ENCODE measurements at regions not wholly inside any gene's neighbourhood (a gene's known extent, or its start where the extent isn't known, plus 50 kb on each side); places are given as distances from the start of the nearest gene placed in this dataset.

GRCh38 chr2:129464631-129465030, 514.8 kb upstream of the RAB6C start:
- Histone ChIP-seq H3K9me3 (ENCODE audit: control insufficient read depth, low read length) (no peaks in the 10 kb centered on the region), H3K4me1 (ENCODE audit: control insufficient read depth, insufficient read depth, low read length) (no peaks in the 10 kb centered on the region), H3K4me3 (ENCODE audit: insufficient read depth, low read depth, low read length) (no peak overlapping the region), H3K27me3 (ENCODE audit: control insufficient read depth, insufficient read depth, low read length, poor library complexity, severe bottlenecking) (no peaks in the 10 kb centered on the region), H3K27ac (ENCODE audit: insufficient read depth, low read depth, low read length, poor library complexity, severe bottlenecking) (no peak overlapping the region), H3K36me3 (ENCODE audit: control insufficient read depth, insufficient read depth, low read length) (no peaks in the 10 kb centered on the region)
- 79% methylated on average over 6 of the region's 6 CpGs for WGBS, 2 experiments

GRCh38 chr2:129465045-129465444, 514.4 kb upstream of the RAB6C start:
- no peaks in the 10 kb centered on the region for H3K36me3 ChIP-seq (ENCODE audit: control insufficient read depth, insufficient read depth, low read length)
- no peaks in the 10 kb centered on the region for H3K9me3 ChIP-seq (ENCODE audit: control insufficient read depth, low read length)
- H3K4me3 ChIP-seq (ENCODE audit: insufficient read depth, low read depth, low read length), result no peak overlapping the region
- H3K27me3 ChIP-seq (ENCODE audit: control insufficient read depth, insufficient read depth, low read length, poor library complexity, severe bottlenecking), result no peaks in the 10 kb centered on the region
- H3K4me1 ChIP-seq (ENCODE audit: control insufficient read depth, insufficient read depth, low read length), result no peaks in the 10 kb centered on the region
- H3K27ac ChIP-seq (ENCODE audit: insufficient read depth, low read depth, low read length, poor library complexity, severe bottlenecking), result no peak overlapping the region
- WGBS, 2 experiments, result 81 to 89% methylated on average over 11 of the region's 11 CpGs

GRCh38 chr2:129466389-129466788, 513.1 kb upstream of the RAB6C start:
- Histone ChIP-seq H3K27me3 (ENCODE audit: control insufficient read depth, insufficient read depth, low read length, poor library complexity, severe bottlenecking) (no peaks in the 10 kb centered on the region), H3K4me1 (ENCODE audit: control insufficient read depth, insufficient read depth, low read length) (no peaks in the 10 kb centered on the region), H3K9me3 (ENCODE audit: control insufficient read depth, low read length) (no peaks in the 10 kb centered on the region), H3K4me3 (ENCODE audit: insufficient read depth, low read depth, low read length) (no peak overlapping the region), H3K27ac (ENCODE audit: insufficient read depth, low read depth, low read length, poor library complexity, severe bottlenecking) (no peak overlapping the region), H3K36me3 (ENCODE audit: control insufficient read depth, insufficient read depth, low read length) (no peaks in the 10 kb centered on the region)
- 96 to 97% methylated on average over 13 of the region's 13 CpGs for WGBS, 2 experiments

GRCh38 chr2:129467012-129467779, 512.3 kb upstream of the RAB6C start:
- no peaks in the 10 kb centered on the region for H3K27me3 ChIP-seq (ENCODE audit: control insufficient read depth, insufficient read depth, low read length, poor library complexity, severe bottlenecking)
- no peak overlapping the region for H3K27ac ChIP-seq (ENCODE audit: insufficient read depth, low read depth, low read length, poor library complexity, severe bottlenecking)
- 93 to 94% methylated on average over 11 of the region's 11 CpGs for WGBS, 2 experiments
- H3K4me3 ChIP-seq (ENCODE audit: insufficient read depth, low read depth, low read length), result no peak overlapping the region
- H3K36me3 ChIP-seq (ENCODE audit: control insufficient read depth, insufficient read depth, low read length), result no peaks in the 10 kb centered on the region
- no peaks in the 10 kb centered on the region for H3K4me1 ChIP-seq (ENCODE audit: control insufficient read depth, insufficient read depth, low read length)
- H3K9me3 ChIP-seq (ENCODE audit: control insufficient read depth, low read length), result no peaks in the 10 kb centered on the region

- no peak overlapping the region for H3K4me3 ChIP-seq (ENCODE audit: insufficient read depth, low read depth, low read length)
- no peaks in the 10 kb centered on the region for H3K36me3 ChIP-seq (ENCODE audit: control insufficient read depth, insufficient read depth, low read length)
- no peak overlapping the region for H3K27ac ChIP-seq (ENCODE audit: insufficient read depth, low read depth, low read length, poor library complexity, severe bottlenecking)
- 88 to 93% methylated on average over 3 of the region's 3 CpGs for WGBS, 2 experiments
- no peaks in the 10 kb centered on the region for H3K4me1 ChIP-seq (ENCODE audit: control insufficient read depth, insufficient read depth, low read length)
- H3K27me3 ChIP-seq (ENCODE audit: control insufficient read depth, insufficient read depth, low read length, poor library complexity, severe bottlenecking), result no peaks in the 10 kb centered on the region
- H3K9me3 ChIP-seq (ENCODE audit: control insufficient read depth, low read length), result no peaks in the 10 kb centered on the region
Measured at GRCh38 chr2:129467941-129468340, 511.5 kb upstream of the RAB6C start.

GRCh38 chr2:129468879-129469278, 510.6 kb upstream of the RAB6C start:
- Histone ChIP-seq H3K4me3 (ENCODE audit: insufficient read depth, low read depth, low read length) (no peak overlapping the region), H3K9me3 (ENCODE audit: control insufficient read depth, low read length) (no peaks in the 10 kb centered on the region), H3K27ac (ENCODE audit: insufficient read depth, low read depth, low read length, poor library complexity, severe bottlenecking) (no peak overlapping the region), H3K36me3 (ENCODE audit: control insufficient read depth, insufficient read depth, low read length) (no peaks in the 10 kb centered on the region), H3K27me3 (ENCODE audit: control insufficient read depth, insufficient read depth, low read length, poor library complexity, severe bottlenecking) (no peaks in the 10 kb centered on the region), H3K4me1 (ENCODE audit: control insufficient read depth, insufficient read depth, low read length) (no peaks in the 10 kb centered on the region)
- 95 to 98% methylated on average over 5 of the region's 5 CpGs for whole genome bisulfite sequencing, 2 experiments

- H3K36me3 ChIP-seq (ENCODE audit: control insufficient read depth, insufficient read depth, low read length), result no peaks in the 10 kb centered on the region
- WGBS, 2 experiments, result 85% methylated on average over 5 of the region's 5 CpGs
- H3K4me1 ChIP-seq (ENCODE audit: control insufficient read depth, insufficient read depth, low read length), result no peaks in the 10 kb centered on the region
- H3K27me3 ChIP-seq (ENCODE audit: control insufficient read depth, insufficient read depth, low read length, poor library complexity, severe bottlenecking), result no peaks in the 10 kb centered on the region
- no peak overlapping the region for H3K4me3 ChIP-seq (ENCODE audit: insufficient read depth, low read depth, low read length)
- no peak overlapping the region for H3K27ac ChIP-seq (ENCODE audit: insufficient read depth, low read depth, low read length, poor library complexity, severe bottlenecking)
- H3K9me3 ChIP-seq (ENCODE audit: control insufficient read depth, low read length), result no peaks in the 10 kb centered on the region
Measured at GRCh38 chr2:129469389-129469788, 510.1 kb upstream of the RAB6C start.

- Histone ChIP-seq H3K4me3 (ENCODE audit: insufficient read depth, low read depth, low read length) (no peak overlapping the region), H3K4me1 (ENCODE audit: control insufficient read depth, insufficient read depth, low read length) (no peaks in the 10 kb centered on the region), H3K27me3 (ENCODE audit: control insufficient read depth, insufficient read depth, low read length, poor library complexity, severe bottlenecking) (no peaks in the 10 kb centered on the region), H3K36me3 (ENCODE audit: control insufficient read depth, insufficient read depth, low read length) (no peaks in the 10 kb centered on the region), H3K9me3 (ENCODE audit: control insufficient read depth, low read length) (no peaks in the 10 kb centered on the region), H3K27ac (ENCODE audit: insufficient read depth, low read depth, low read length, poor library complexity, severe bottlenecking) (no peak overlapping the region)
- WGBS, 2 experiments, result 93 to 95% methylated on average over 5 of the region's 5 CpGs
Measured at GRCh38 chr2:129469871-129470270, 509.6 kb upstream of the RAB6C start.

- H3K27ac ChIP-seq (ENCODE audit: insufficient read depth, low read depth, low read length, poor library complexity, severe bottlenecking), result no peak overlapping the region
- H3K4me1 ChIP-seq (ENCODE audit: control insufficient read depth, insufficient read depth, low read length), result peaks cover 5% of the 10 kb centered on the region
- H3K9me3 ChIP-seq (ENCODE audit: control insufficient read depth, low read length), result no peaks in the 10 kb centered on the region
- no peak overlapping the region for H3K4me3 ChIP-seq (ENCODE audit: insufficient read depth, low read depth, low read length)
- H3K36me3 ChIP-seq (ENCODE audit: control insufficient read depth, insufficient read depth, low read length), result no peaks in the 10 kb centered on the region
- H3K27me3 ChIP-seq (ENCODE audit: control insufficient read depth, insufficient read depth, low read length, poor library complexity, severe bottlenecking), result no peaks in the 10 kb centered on the region
- 93 to 94% methylated on average over 3 of the region's 3 CpGs for WGBS, 2 experiments
Measured at GRCh38 chr2:129478902-129479517, 500.5 kb upstream of the RAB6C start.

GRCh38 chr2:129479892-129480291, 499.6 kb upstream of the RAB6C start:
- Histone ChIP-seq H3K36me3 (ENCODE audit: control insufficient read depth, insufficient read depth, low read length) (no peaks in the 10 kb centered on the region), H3K4me3 (ENCODE audit: insufficient read depth, low read depth, low read length) (no peak overlapping the region), H3K27me3 (ENCODE audit: control insufficient read depth, insufficient read depth, low read length, poor library complexity, severe bottlenecking) (no peaks in the 10 kb centered on the region), H3K27ac (ENCODE audit: insufficient read depth, low read depth, low read length, poor library complexity, severe bottlenecking) (no peak overlapping the region), H3K9me3 (ENCODE audit: control insufficient read depth, low read length) (no peaks in the 10 kb centered on the region), H3K4me1 (ENCODE audit: control insufficient read depth, insufficient read depth, low read length) (peaks cover 5% of the 10 kb centered on the region)
- WGBS, 2 experiments, result 63 to 72% methylated on average over 7 of the region's 7 CpGs
